ENCODE measurements at regions not wholly inside any gene's neighbourhood (a gene's known extent, or its start where the extent isn't known, plus 50 kb on each side); places are given as distances from the start of the nearest gene placed in this dataset.

DNA sequence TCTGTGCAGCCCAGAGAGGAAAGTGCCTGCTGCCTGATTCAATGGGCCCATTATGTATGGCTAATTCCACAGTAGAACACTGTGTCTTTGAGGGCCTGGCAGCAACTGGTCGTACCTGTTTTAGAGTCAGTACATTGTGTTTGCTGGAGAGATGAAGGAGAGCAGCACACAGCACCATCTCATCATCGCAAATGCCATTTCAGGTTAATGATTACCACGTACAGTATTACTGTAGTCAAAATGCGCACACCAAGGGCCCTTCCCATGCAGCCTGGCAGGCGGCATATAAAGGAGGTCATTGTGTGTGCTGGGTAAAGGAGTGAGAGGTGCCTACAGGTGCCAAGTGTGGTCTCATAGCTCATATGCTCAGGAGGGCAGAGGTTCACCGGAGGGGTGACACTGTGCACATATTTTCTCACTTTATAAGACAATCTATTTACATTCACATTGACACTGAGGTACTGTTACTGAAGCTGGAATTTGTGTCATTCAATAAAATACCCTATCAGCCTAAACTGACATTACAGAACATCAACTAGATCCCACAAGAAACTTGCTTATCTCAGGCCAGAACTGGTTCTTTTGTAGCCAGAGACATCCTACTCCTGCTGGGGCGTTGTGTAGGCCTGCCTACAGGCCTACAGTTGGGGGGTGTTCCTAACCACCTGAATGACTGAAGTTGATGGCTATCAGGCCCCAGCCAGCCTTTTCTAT is 90.4 kb downstream of the APIP start:
- TF ChIP-seq, protein P1, sequence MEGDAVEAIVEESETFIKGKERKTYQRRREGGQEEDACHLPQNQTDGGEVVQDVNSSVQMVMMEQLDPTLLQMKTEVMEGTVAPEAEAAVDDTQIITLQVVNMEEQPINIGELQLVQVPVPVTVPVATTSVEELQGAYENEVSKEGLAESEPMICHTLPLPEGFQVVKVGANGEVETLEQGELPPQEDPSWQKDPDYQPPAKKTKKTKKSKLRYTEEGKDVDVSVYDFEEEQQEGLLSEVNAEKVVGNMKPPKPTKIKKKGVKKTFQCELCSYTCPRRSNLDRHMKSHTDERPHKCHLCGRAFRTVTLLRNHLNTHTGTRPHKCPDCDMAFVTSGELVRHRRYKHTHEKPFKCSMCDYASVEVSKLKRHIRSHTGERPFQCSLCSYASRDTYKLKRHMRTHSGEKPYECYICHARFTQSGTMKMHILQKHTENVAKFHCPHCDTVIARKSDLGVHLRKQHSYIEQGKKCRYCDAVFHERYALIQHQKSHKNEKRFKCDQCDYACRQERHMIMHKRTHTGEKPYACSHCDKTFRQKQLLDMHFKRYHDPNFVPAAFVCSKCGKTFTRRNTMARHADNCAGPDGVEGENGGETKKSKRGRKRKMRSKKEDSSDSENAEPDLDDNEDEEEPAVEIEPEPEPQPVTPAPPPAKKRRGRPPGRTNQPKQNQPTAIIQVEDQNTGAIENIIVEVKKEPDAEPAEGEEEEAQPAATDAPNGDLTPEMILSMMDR (IDR thresholded peaks at IDR 0.05), result no peak
- no peak for TF ChIP-seq POLR2A (IDR thresholded peaks at IDR 0.05)
